ENCODE measurements at regions not wholly inside any gene's neighbourhood (a gene's known extent, or its start where the extent isn't known, plus 50 kb on each side); places are given as distances from the start of the nearest gene placed in this dataset.
A peak's percentile ranks its signal among the peaks of the same experiment; 100 is the strongest.
"Not testable (repeated sequence)": the region's sequence is repeated elsewhere in the genome, so short reads cannot be mapped to it uniquely, and the experiment has no call there.

DNA sequence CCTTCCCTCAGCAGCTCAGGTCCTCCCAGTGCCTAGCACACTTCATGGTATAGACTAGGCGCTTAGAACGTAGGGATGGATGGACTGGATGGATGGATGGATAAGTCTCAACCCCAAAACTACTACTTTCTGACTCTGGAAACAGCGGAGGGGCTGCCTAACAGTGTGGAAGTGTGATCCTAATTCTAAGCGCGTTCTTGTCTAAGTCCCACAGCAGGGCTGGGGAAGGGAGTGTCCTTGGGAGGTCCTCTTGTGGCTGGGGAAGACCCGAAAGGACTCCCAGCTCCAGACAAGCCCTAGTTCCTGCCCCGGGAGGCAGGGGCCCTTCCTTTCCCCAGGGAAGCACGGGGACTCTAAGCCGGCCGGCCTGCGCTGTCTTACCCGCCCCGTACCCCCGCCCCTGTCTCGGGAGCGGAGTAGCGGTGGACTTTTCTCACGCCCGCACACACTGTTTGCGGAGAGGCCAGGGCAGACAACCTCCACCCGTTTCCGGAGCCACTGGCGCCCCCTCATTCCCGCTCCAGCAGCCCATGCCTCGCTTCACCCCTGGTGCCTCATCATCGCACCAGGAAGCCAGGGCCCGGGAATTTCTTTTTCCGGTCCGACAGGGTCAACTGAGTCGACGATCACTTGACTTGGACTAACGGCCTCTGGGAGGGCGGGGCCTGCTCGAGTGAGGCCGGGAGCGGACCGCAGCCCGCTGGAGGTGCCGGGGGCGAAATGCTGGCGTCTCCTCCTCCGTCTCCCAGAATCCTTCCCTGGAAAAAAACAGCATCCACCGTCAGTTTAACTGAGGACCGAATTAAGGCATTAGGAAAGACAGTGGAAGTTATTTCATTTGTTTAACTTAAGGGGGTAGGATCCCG is 133.3 kb downstream of the TBC1D2B start:
- no peaks in the 10 kb centered on the region for H3K27me3 Mint-ChIP-seq
- H3K4me1 Mint-ChIP-seq (ENCODE audit: low read depth), result peaks cover 5% of the 10 kb centered on the region
- H3K9me3 Mint-ChIP-seq (ENCODE audit: low read depth), result no peaks in the 10 kb centered on the region
- H3K36me3 Mint-ChIP-seq, result no peaks in the 10 kb centered on the region
- H3K27ac Mint-ChIP-seq, result no peak overlapping the region
- peak overlapping the region; percentile 76 for H3K4me3 Mint-ChIP-seq

- Mint-ChIP-seq H3K4me1 (ENCODE audit: low read depth) (peaks cover 5% of the 10 kb centered on the region), H3K27ac (no peak overlapping the region), H3K27me3 (no peaks in the 10 kb centered on the region), H3K9me3 (ENCODE audit: low read depth) (no peaks in the 10 kb centered on the region), H3K36me3 (no peaks in the 10 kb centered on the region), H3K4me3 (no peak overlapping the region)
These were observed 134.8 kb downstream of the TBC1D2B start for GRCh38 chr15:77942611-77943211.

DNA sequence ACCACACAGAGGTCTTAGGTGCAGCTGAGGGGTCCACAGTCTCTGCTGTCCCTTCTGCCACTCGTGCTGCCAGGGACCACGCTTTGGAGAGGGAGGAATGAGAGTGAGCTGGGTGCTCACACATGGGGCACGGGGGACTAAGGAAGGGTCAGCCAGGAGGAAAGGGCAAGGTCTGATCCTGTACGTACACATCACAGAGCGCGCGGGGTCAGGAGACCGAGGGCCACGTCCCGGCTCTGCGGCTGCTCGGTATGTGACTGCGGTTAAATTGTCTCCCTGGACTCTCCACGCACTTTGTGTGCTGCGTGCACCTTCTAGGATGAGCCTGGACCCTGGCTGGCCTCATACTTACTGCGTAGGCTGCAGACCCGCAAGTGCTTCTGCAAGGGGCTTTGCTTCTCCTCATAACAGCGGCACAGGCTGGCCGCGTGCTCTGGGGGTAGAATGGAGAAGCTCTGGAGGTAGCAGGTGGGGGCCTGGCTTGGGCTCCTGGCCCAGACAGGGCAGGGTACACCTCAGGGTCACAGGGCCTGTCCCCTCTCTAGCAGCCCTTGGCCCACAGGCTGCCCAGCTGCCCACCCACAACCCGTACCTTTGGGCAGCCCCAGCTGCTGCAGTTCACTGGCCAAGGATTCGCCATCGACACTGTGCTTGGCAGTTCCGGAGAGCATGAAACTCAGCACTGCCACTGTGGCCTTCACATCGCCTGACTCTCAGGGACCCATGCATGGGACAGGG is 136.3 kb downstream of the TBC1D2B start:
- not testable (repeated sequence) for H3K36me3 Mint-ChIP-seq; H3K27me3 Mint-ChIP-seq; H3K4me3 Mint-ChIP-seq; H3K27ac Mint-ChIP-seq; H3K4me1 Mint-ChIP-seq (ENCODE audit: low read depth); H3K9me3 Mint-ChIP-seq (ENCODE audit: low read depth)

- Mint-ChIP-seq H3K27ac (no peak overlapping the region), H3K27me3 (no peaks in the 10 kb centered on the region), H3K4me3 (no peak overlapping the region)
These were observed 137.0 kb downstream of the TBC1D2B start for GRCh38 chr15:77940381-77940947.

GRCh38 chr15:77939851-77940250 is 137.7 kb downstream of the TBC1D2B start:
- Mint-ChIP-seq H3K4me1 (ENCODE audit: low read depth) (peaks cover 2% of the 10 kb centered on the region), H3K9me3 (ENCODE audit: low read depth) (no peaks in the 10 kb centered on the region), H3K27me3 (no peaks in the 10 kb centered on the region), H3K27ac (no peak overlapping the region), H3K4me3 (no peak overlapping the region), H3K36me3 (no peaks in the 10 kb centered on the region)

More at GRCh38 chr15:77940381-77940947, 137.0 kb downstream of the TBC1D2B start:
- H3K4me1 Mint-ChIP-seq (ENCODE audit: low read depth), result peaks cover 5% of the 10 kb centered on the region
- no peaks in the 10 kb centered on the region for H3K36me3 Mint-ChIP-seq
- H3K9me3 Mint-ChIP-seq (ENCODE audit: low read depth), result no peaks in the 10 kb centered on the region

DNA sequence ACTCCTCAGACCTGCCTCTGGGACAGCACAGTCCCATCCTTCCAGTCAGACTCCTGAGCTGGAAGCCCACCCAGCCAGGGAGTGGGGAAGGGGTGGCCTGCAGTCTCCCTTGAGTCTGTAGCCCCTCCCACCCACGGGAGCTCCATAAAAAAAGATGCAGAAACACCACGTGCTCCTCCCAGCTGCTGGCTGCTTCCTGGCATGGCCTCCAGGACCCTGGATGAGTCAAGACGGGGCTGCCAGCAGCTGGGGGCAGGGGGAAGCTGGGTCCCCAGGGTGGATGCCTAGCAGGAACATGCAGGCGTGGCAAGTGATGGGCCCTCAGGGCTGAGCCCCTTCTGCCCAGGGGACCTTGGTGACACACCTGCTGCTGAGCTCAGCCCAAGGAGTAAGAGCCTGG is 138.5 kb downstream of the TBC1D2B start:
- H3K27ac Mint-ChIP-seq; H3K9me3 Mint-ChIP-seq (ENCODE audit: low read depth); H3K27me3 Mint-ChIP-seq; H3K36me3 Mint-ChIP-seq; H3K4me3 Mint-ChIP-seq; H3K4me1 Mint-ChIP-seq (ENCODE audit: low read depth): not testable (repeated sequence)

- not testable (repeated sequence) for H3K36me3 Mint-ChIP-seq; H3K4me3 Mint-ChIP-seq; H3K4me1 Mint-ChIP-seq (ENCODE audit: low read depth); H3K27ac Mint-ChIP-seq; H3K27me3 Mint-ChIP-seq; H3K9me3 Mint-ChIP-seq (ENCODE audit: low read depth)
These were observed 139.0 kb downstream of the TBC1D2B start for GRCh38 chr15:77938546-77938945.

DNA sequence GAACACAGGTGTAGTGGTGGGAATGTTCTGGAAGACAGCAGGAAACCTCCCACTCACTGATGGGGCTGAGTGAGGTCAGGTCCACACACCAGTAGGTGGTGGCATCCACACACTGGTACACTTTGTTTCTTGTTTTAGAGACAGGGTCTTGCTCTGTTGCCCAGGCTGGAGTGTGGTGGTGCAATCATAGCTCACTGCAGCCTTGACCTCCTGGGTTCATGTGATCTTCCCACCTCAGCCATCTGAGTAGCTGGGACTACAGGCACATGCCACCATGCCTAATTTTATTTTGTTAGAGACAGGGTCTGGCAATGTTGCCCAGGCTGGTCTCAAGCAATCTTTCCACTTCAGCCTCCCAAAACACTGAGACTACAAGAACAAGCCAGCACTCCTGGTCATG is 140.9 kb downstream of the TBC1D2B start:
- H3K4me3 Mint-ChIP-seq; H3K4me1 Mint-ChIP-seq (ENCODE audit: low read depth); H3K27me3 Mint-ChIP-seq; H3K27ac Mint-ChIP-seq; H3K36me3 Mint-ChIP-seq; H3K9me3 Mint-ChIP-seq (ENCODE audit: low read depth): not testable (repeated sequence)

DNA sequence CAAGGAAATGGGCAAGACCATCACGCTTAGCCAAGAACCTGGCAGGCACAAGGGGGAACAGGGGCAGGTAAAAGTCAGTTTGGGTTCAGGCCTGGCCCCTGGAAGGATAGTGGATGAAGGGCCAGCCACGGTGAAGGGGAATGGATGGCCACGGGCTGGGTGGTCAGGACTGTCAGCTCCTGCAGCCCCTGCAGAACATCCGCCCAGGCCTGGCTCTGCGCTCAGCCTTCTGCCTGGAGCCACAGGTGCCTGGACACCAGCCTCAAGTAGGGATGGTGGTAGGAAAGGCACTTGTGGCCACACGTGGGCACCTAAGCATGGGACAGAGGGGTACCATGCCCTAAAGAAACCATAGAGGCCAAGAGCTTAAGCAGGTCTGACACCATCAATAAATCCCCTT is 143.0 kb downstream of the TBC1D2B start:
- H3K9me3 Mint-ChIP-seq (ENCODE audit: low read depth); H3K27me3 Mint-ChIP-seq; H3K27ac Mint-ChIP-seq; H3K36me3 Mint-ChIP-seq; H3K4me1 Mint-ChIP-seq (ENCODE audit: low read depth); H3K4me3 Mint-ChIP-seq: not testable (repeated sequence)

- H3K27ac Mint-ChIP-seq; H3K4me1 Mint-ChIP-seq (ENCODE audit: low read depth); H3K4me3 Mint-ChIP-seq; H3K9me3 Mint-ChIP-seq (ENCODE audit: low read depth); H3K27me3 Mint-ChIP-seq; H3K36me3 Mint-ChIP-seq: not testable (repeated sequence)
These were observed 146.6 kb downstream of the TBC1D2B start for GRCh38 chr15:77930907-77931306.

DNA sequence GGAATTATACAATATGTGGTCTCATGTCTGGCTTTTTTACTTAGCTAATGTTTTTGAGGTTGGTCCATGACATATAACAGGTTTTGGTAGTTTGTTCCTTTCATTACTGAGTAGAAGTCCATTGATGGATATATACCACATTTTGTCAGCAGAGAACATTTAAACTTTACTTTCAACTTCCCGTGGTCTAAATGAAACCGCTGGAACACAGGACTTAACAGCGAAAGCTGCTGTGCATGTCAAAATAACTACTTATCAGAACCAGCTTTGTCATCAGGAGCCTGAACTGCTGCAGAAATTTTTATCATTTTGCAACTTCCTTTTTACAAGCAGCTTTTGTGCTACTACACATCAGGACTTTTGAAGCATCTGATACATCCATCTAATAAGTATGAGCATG is 147.0 kb downstream of the TBC1D2B start:
- not testable (repeated sequence) for H3K27me3 Mint-ChIP-seq; H3K36me3 Mint-ChIP-seq; H3K9me3 Mint-ChIP-seq (ENCODE audit: low read depth); H3K4me1 Mint-ChIP-seq (ENCODE audit: low read depth); H3K4me3 Mint-ChIP-seq; H3K27ac Mint-ChIP-seq

- H3K4me1 Mint-ChIP-seq (ENCODE audit: low read depth); H3K27ac Mint-ChIP-seq; H3K36me3 Mint-ChIP-seq; H3K9me3 Mint-ChIP-seq (ENCODE audit: low read depth); H3K4me3 Mint-ChIP-seq; H3K27me3 Mint-ChIP-seq: not testable (repeated sequence)
These were observed 150.7 kb downstream of the TBC1D2B start for GRCh38 chr15:77926789-77927188.

GRCh38 chr15:77926296-77926695 is 151.2 kb downstream of the TBC1D2B start:
- H3K36me3 Mint-ChIP-seq; H3K9me3 Mint-ChIP-seq (ENCODE audit: low read depth); H3K4me1 Mint-ChIP-seq (ENCODE audit: low read depth); H3K4me3 Mint-ChIP-seq; H3K27ac Mint-ChIP-seq; H3K27me3 Mint-ChIP-seq: not testable (repeated sequence)

GRCh38 chr15:77925101-77925500 is 152.4 kb downstream of the TBC1D2B start:
- not testable (repeated sequence) for H3K4me3 Mint-ChIP-seq; H3K4me1 Mint-ChIP-seq (ENCODE audit: low read depth); H3K36me3 Mint-ChIP-seq; H3K27me3 Mint-ChIP-seq; H3K27ac Mint-ChIP-seq; H3K9me3 Mint-ChIP-seq (ENCODE audit: low read depth)

- Mint-ChIP-seq H3K36me3 (no peaks in the 10 kb centered on the region), H3K27me3 (no peaks in the 10 kb centered on the region), H3K9me3 (ENCODE audit: low read depth) (no peaks in the 10 kb centered on the region), H3K4me3 (no peak overlapping the region), H3K27ac (no peak overlapping the region), H3K4me1 (ENCODE audit: low read depth) (no peaks in the 10 kb centered on the region)
These were observed 155.8 kb downstream of the TBC1D2B start for GRCh38 chr15:77921664-77922063.

Measured in activated naive CD8-positive, alpha-beta T cell (primary cell).